HG03565 (cell line): ENCODE measurements at regions not wholly inside any gene's neighbourhood (a gene's known extent, or its start where the extent isn't known, plus 50 kb on each side); places are given as distances from the start of the nearest gene placed in this dataset.

ENCODE experiments used
- ATAC-seq: cut with Tn5 transposase; IDR thresholded peaks from one replicate; pipeline ENCODE4 v1.9.1; 2021; ENCODE audit warnings: mild to moderate bottlenecking, moderate library complexity; ENCODE audit not compliant: unreplicated experiment

- no peak for ATAC-seq
Measured at GRCh38 chr4:17068392-17068791, 169.9 kb upstream of the LDB2 start.

GRCh38 chr4:17066972-17067371 lies 168.5 kb upstream of the LDB2 start:
- ATAC-seq = no peak

- ATAC-seq = no peak
Measured at GRCh38 chr4:17066236-17066635, 167.8 kb upstream of the LDB2 start.

GRCh38 chr4:17065821-17066220 lies 167.4 kb upstream of the LDB2 start:
- no peak for ATAC-seq

GRCh38 chr4:17064959-17065358 lies 166.5 kb upstream of the LDB2 start:
- ATAC-seq = no peak

- ATAC-seq = no peak
Measured at GRCh38 chr4:17063888-17064287, 165.4 kb upstream of the LDB2 start.

GRCh38 chr4:17060230-17060629 lies 161.8 kb upstream of the LDB2 start:
- no peak for ATAC-seq

GRCh38 chr4:17058916-17059741 lies 160.7 kb upstream of the LDB2 start:
- ATAC-seq = no peak

GRCh38 chr4:17058536-17058915 lies 160.1 kb upstream of the LDB2 start:
- no peak for ATAC-seq

GRCh38 chr4:17057035-17057434 lies 158.6 kb upstream of the LDB2 start:
- no peak for ATAC-seq

- ATAC-seq = no peak
Measured at GRCh38 chr4:17055788-17056187, 157.3 kb upstream of the LDB2 start.

GRCh38 chr4:17045866-17046265 lies 147.4 kb upstream of the LDB2 start:
- no peak for ATAC-seq

GRCh38 chr4:17038510-17039176 lies 140.2 kb upstream of the LDB2 start:
- no peak for ATAC-seq

- no peak for ATAC-seq
Measured at GRCh38 chr4:17033768-17034181, 135.3 kb upstream of the LDB2 start.

- ATAC-seq = no peak
Measured at GRCh38 chr4:17033025-17033767, 134.8 kb upstream of the LDB2 start.

- no peak for ATAC-seq
Measured at GRCh38 chr4:17030543-17030942, 132.1 kb upstream of the LDB2 start.

GRCh38 chr4:17029964-17030363 lies 131.5 kb upstream of the LDB2 start:
- no peak for ATAC-seq

- ATAC-seq = no peak
Measured at GRCh38 chr4:17029432-17029831, 131.0 kb upstream of the LDB2 start.

GRCh38 chr4:17027495-17027894 lies 129.1 kb upstream of the LDB2 start:
- no peak for ATAC-seq

GRCh38 chr4:17024425-17024824 lies 126.0 kb upstream of the LDB2 start:
- ATAC-seq = no peak

GRCh38 chr4:17020901-17021300 lies 122.5 kb upstream of the LDB2 start:
- no peak for ATAC-seq

- no peak for ATAC-seq
Measured at GRCh38 chr4:17020451-17020850, 122.0 kb upstream of the LDB2 start.
